IMR-90 (cell line): ENCODE measurements at regions not wholly inside any gene's neighbourhood (a gene's known extent, or its start where the extent isn't known, plus 50 kb on each side); places are given as distances from the start of the nearest gene placed in this dataset.

ENCODE experiments used
- ATAC-seq: fragments of 200-7000 bp; cut with Tn5 transposase; 2 replicates; pipeline ENCODE4 v1.9.1; 2020; ENCODE audit warnings: low read depth, mild to moderate bottlenecking, moderate library complexity
- BruUV-seq: library from RNA; stranded (reverse); fragments of 400-500 nt; replicated peaks from 2 replicates; lab custom pipeline; 2021; lab: Mats Ljungman, UMichigan
- CTCF ChIA-PET: fragments of 300-600 bp; formaldehyde crosslinking; extraction: SDS; loops from one replicate; lab custom pipeline; 2021; ENCODE audit warnings: antibody characterized with exemption; lab: Yijun Ruan, JAX
- POLR2A ChIA-PET: fragments of 300-600 bp; sonication (Branson Sonifier 250); formaldehyde crosslinking; loops from one replicate; lab custom pipeline; 2022; ENCODE audit warnings: antibody characterized with exemption; ENCODE audit not compliant: unreplicated experiment; lab: Charles Lee
- DNase-seq: peaks from one replicate; pipeline ENCODE4 v3.0.0; 2013
- H2AFZ ChIP-seq: replicated peaks from 2 replicates; pipeline ENCODE3; 2013; ENCODE audit warnings: low read length, mild to moderate bottlenecking; ENCODE audit not compliant: poor library complexity
- H2AK5ac ChIP-seq: 2 replicates; pipeline ENCODE4 v1.6.1; 2013; ENCODE audit warnings: low read depth, low read length, inconsistent platforms
- H2AK9ac ChIP-seq: replicated peaks from 2 replicates; pipeline ENCODE3; 2013; ENCODE audit warnings: mild to moderate bottlenecking, low read depth, low read length, moderate library complexity; ENCODE audit not compliant: poor library complexity
- H2BK120ac ChIP-seq: 2 replicates; pipeline ENCODE4 v1.6.1; 2013; ENCODE audit warnings: low read depth, low read length, inconsistent platforms
- H2BK15ac ChIP-seq: 3 replicates; pipeline ENCODE4 v1.6.1; 2013; ENCODE audit warnings: low read depth, low read length, inconsistent platforms
- H2BK20ac ChIP-seq: 2 replicates; pipeline ENCODE4 v1.6.1; 2013; ENCODE audit warnings: low read depth, mild to moderate bottlenecking, inconsistent platforms, low read length, moderate library complexity
- H2BK5ac ChIP-seq: 2 replicates; pipeline ENCODE4 v1.6.1; 2013; ENCODE audit warnings: mild to moderate bottlenecking, low read depth, low read length, inconsistent platforms; ENCODE audit not compliant: poor library complexity, severe bottlenecking
- H3K14ac ChIP-seq: replicated peaks from 2 replicates; pipeline ENCODE4 v1.6.1; 2013; ENCODE audit warnings: low read depth, low read length, inconsistent platforms
- H3K18ac ChIP-seq: 2 replicates; pipeline ENCODE4 v1.6.1; 2013; ENCODE audit warnings: low read depth, low read length, control low read depth
- H3K23ac ChIP-seq: 2 replicates; pipeline ENCODE4 v1.6.1; 2013; ENCODE audit warnings: low read depth, low read length, inconsistent platforms
- H3K27ac ChIP-seq: 2 replicates; pipeline ENCODE4 v1.5.1; 2013; ENCODE audit warnings: mild to moderate bottlenecking, control low read depth, low read length; ENCODE audit not compliant: insufficient read depth
- H3K27me3 ChIP-seq: 2 replicates; pipeline ENCODE4 v1.6.1; 2013; ENCODE audit warnings: low read length; ENCODE audit not compliant: control insufficient read depth, insufficient read depth
- H3K36me3 ChIP-seq: 2 replicates; pipeline ENCODE4 v1.6.1; 2013; ENCODE audit warnings: low read length, mixed read lengths; ENCODE audit not compliant: control insufficient read depth, insufficient read depth
- H3K4ac ChIP-seq: 2 replicates; pipeline ENCODE4 v1.6.1; 2013; ENCODE audit warnings: low read depth, low read length, inconsistent platforms
- H3K4me1 ChIP-seq: 2 replicates; pipeline ENCODE4 v1.6.1; 2013; ENCODE audit warnings: low read length, mixed read lengths; ENCODE audit not compliant: control insufficient read depth, insufficient read depth
- H3K4me2 ChIP-seq: 2 replicates; pipeline ENCODE4 v1.6.1; 2013; ENCODE audit warnings: low read depth, mild to moderate bottlenecking, control low read depth, low read length, moderate library complexity
- H3K4me3 ChIP-seq: 2 replicates; pipeline ENCODE4 v1.5.1; 2013; ENCODE audit warnings: low read depth, mild to moderate bottlenecking, control low read depth, low read length, moderate library complexity; ENCODE audit not compliant: insufficient read depth
- H3K56ac ChIP-seq: 2 replicates; pipeline ENCODE4 v1.6.1; 2013; ENCODE audit warnings: low read length, inconsistent platforms; ENCODE audit not compliant: insufficient read depth; ENCODE audit errors: extremely low read depth
- H3K79me1 ChIP-seq, 2 experiments: 2 replicates each; pipeline ENCODE4 v1.6.1; 2013; ENCODE audit warnings: low read length in 2 of 2, inconsistent platforms in 1 of 2, low read depth in 1 of 2
- H3K9ac ChIP-seq: 2 replicates; pipeline ENCODE4 v1.6.1; 2013; ENCODE audit warnings: low read depth, low read length, control low read depth
- H3K9me1 ChIP-seq: 2 replicates; pipeline ENCODE4 v1.6.1; 2013; ENCODE audit warnings: low read length, inconsistent platforms; ENCODE audit not compliant: insufficient read depth
- H3K9me3 ChIP-seq: 2 replicates; pipeline ENCODE4 v1.6.1; 2013; ENCODE audit warnings: low read length; ENCODE audit not compliant: control insufficient read depth, insufficient read depth
- H4K20me1 ChIP-seq: 2 replicates; pipeline ENCODE4 v1.6.1; 2013; ENCODE audit warnings: low read length, inconsistent platforms; ENCODE audit not compliant: insufficient read depth
- H4K5ac ChIP-seq: 2 replicates; pipeline ENCODE4 v1.6.1; 2013; ENCODE audit warnings: mild to moderate bottlenecking, low read depth, low read length, control low read depth
- H4K8ac ChIP-seq, 2 experiments: 2 replicates each; pipeline ENCODE4 v1.6.1; 2013; ENCODE audit warnings: low read depth in 2 of 2, low read length in 2 of 2, control low read depth in 1 of 2, inconsistent platforms in 1 of 2
- H4K91ac ChIP-seq: 2 replicates; pipeline ENCODE4 v1.6.1; 2013; ENCODE audit warnings: low read depth, low read length, inconsistent platforms; ENCODE audit not compliant: insufficient read depth
- CHD1 ChIP-seq: IDR thresholded peaks from 2 replicates; pipeline ENCODE4 v1.6.1; 2012; ENCODE audit warnings: low read depth, low read length, improper control_type of control experiment
- FOS ChIP-seq: fragments of 150-350 bp; IDR thresholded peaks from 2 replicates; pipeline ENCODE4 v1.6.1; 2016; ENCODE audit warnings: low read depth, low read length
- MAZ ChIP-seq: IDR thresholded peaks from 2 replicates; pipeline ENCODE4 v1.6.1; 2012; ENCODE audit warnings: low read depth, mild to moderate bottlenecking, low read length, improper control_type of control experiment, moderate library complexity, borderline replicate concordance
- MXI1 ChIP-seq: IDR thresholded peaks from 2 replicates; pipeline ENCODE4 v1.6.1; 2012; ENCODE audit warnings: low read depth, mild to moderate bottlenecking, low read length, moderate library complexity, borderline replicate concordance
- NFE2L2 ChIP-seq: fragments of 150-350 bp; IDR thresholded peaks from 2 replicates; pipeline ENCODE4 v1.6.1; 2016; ENCODE audit warnings: low read depth, mild to moderate bottlenecking, low read length
- POLR2A ChIP-seq: IDR thresholded peaks from 2 replicates; pipeline ENCODE4 v1.6.1; 2012; ENCODE audit warnings: mild to moderate bottlenecking, low read depth, low read length
- RCOR1 ChIP-seq: IDR thresholded peaks from 2 replicates; pipeline ENCODE4 v1.6.1; 2012; ENCODE audit warnings: mild to moderate bottlenecking, low read length, improper control_type of control experiment; ENCODE audit not compliant: insufficient replicate concordance
- RFX5 ChIP-seq: IDR thresholded peaks from 2 replicates; pipeline ENCODE4 v1.8.0; 2012; ENCODE audit warnings: low read depth, mild to moderate bottlenecking, low read length, moderate library complexity
- SMC3 ChIP-seq: fragments of 150-350 bp; IDR thresholded peaks from 2 replicates; pipeline ENCODE4 v1.6.1; 2016; ENCODE audit warnings: low read depth, mild to moderate bottlenecking, antibody characterized with exemption, low read length, moderate library complexity
- WGBS, 2 experiments: methylation state at CpG; one replicate each; pipeline versions ENCODE4 v1.1.5 to v1.1.7; 2013; ENCODE audit warnings: missing lambda C conversion rate in 2 of 2; ENCODE audit not compliant: insufficient read length in 1 of 2; ENCODE audit errors: extremely low coverage in 2 of 2; 5-methylcytosine and 5-hydroxymethylcytosine counted together
- dilution Hi-C: fragments of 300-500 bp; cut with HindIII; formaldehyde crosslinking; loops from one replicate; pipeline ENCODE4 v1.14.3; 2018; ENCODE audit warnings: low sequenced_read_pairs; ENCODE audit not compliant: unreplicated experiment
- in situ Hi-C: fragments of 300-500 bp; cut with MboI; formaldehyde crosslinking; loops from 3 replicates; pipeline ENCODE4 v1.14.3; 2019; ENCODE audit warnings: low sequenced_read_pairs, inconsistent platforms, mixed read lengths
- intact Hi-C: fragments of 100-400 bp; cut with micrococcal nuclease; formaldehyde crosslinking; loops from 2 replicates; pipeline ENCODE4 v1.10.0; 2022
- TF ChIP-seq, protein P1 (sequence below): conservative IDR thresholded peaks from 2 replicates; pipeline ENCODE4 v1.5.1; 2012; ENCODE audit warnings: mild to moderate bottlenecking, low read depth, low read length, improper control_type of control experiment
- TF ChIP-seq, protein P2 (sequence below): fragments of 150-350 bp; IDR thresholded peaks from 2 replicates; pipeline ENCODE4 v1.6.1; 2017; ENCODE audit warnings: mild to moderate bottlenecking, antibody characterized with exemption, low read length, low read depth

DNA sequence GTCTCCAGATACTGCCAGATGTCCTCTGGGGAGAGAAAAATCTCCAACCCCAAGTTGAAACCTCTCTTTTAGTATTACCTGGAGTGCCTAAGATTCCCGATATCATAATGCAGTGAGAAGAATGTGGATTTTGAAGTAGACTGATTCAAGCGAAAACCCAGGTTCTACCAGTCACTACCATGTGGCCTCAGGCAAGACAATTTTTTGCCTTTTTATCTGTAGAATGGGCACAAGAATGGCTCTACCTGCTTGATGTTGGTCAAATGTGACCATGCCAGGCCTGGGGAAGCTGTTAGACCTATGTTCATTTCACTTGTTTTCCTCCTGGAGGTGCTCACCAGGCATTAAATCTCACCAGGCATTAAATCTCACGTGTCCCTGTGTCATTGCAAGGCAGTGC lies 131.3 kb downstream of the DDX1 start:
- ATAC-seq, result no peak
- no TSS peak for BruUV-seq
- Histone ChIP-seq H3K56ac (no peak overlapping the region), H3K27ac (no peak overlapping the region), H2AK9ac (no peak overlapping the region), H2AK5ac (no peak overlapping the region), H3K4me3 (no peak overlapping the region), H3K4me2 (no peak overlapping the region), H3K9ac (no peak overlapping the region), H3K23ac (no peak overlapping the region), H2AFZ (no peak overlapping the region), H4K91ac (no peak overlapping the region), H3K4ac (no peak overlapping the region), H3K14ac (no peak overlapping the region), H4K5ac (no peak overlapping the region), H2BK5ac (no peak overlapping the region), H2BK20ac (no peak overlapping the region), H2BK120ac (no peak overlapping the region), H2BK15ac (no peak overlapping the region), H4K8ac (no peak overlapping the region), H3K79me1 (no peaks in the 10 kb centered on the region), H3K9me3 (no peaks in the 10 kb centered on the region; the same call in 1 of the 2 replicates), H3K9me1 (no peaks in the 10 kb centered on the region), H4K20me1 (no peaks in the 10 kb centered on the region), H3K4me1 (no peaks in the 10 kb centered on the region), H3K18ac (no peak overlapping the region), H3K36me3 (no peaks in the 10 kb centered on the region), H3K27me3 (no peaks in the 10 kb centered on the region)
- ChIA-PET POLR2A (no interaction called here), CTCF (interaction anchor here (0.6 to 0.7 kb wide), 2 partner anchors 18 to 240 kb away, joined by 3 to 6 read pairs; no protein-coding TSS in a partner anchor)
- DNase-seq, result no peak
- in situ Hi-C loops (no loop called here), intact Hi-C loops (no loop called here), dilution Hi-C loops (no loop called here)
- no CpG with 5 or more reads among the region's 3 CpGs for WGBS, 2 experiments
- TF ChIP-seq MXI1, result no peak
- TF ChIP-seq RFX5, result no peak
- TF ChIP-seq, protein P1, sequence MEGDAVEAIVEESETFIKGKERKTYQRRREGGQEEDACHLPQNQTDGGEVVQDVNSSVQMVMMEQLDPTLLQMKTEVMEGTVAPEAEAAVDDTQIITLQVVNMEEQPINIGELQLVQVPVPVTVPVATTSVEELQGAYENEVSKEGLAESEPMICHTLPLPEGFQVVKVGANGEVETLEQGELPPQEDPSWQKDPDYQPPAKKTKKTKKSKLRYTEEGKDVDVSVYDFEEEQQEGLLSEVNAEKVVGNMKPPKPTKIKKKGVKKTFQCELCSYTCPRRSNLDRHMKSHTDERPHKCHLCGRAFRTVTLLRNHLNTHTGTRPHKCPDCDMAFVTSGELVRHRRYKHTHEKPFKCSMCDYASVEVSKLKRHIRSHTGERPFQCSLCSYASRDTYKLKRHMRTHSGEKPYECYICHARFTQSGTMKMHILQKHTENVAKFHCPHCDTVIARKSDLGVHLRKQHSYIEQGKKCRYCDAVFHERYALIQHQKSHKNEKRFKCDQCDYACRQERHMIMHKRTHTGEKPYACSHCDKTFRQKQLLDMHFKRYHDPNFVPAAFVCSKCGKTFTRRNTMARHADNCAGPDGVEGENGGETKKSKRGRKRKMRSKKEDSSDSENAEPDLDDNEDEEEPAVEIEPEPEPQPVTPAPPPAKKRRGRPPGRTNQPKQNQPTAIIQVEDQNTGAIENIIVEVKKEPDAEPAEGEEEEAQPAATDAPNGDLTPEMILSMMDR, result no peak
- no peak for TF ChIP-seq RCOR1
- no peak for TF ChIP-seq POLR2A
- TF ChIP-seq MAZ, result no peak
- no peak for TF ChIP-seq NFE2L2
- TF ChIP-seq CHD1, result no peak
- TF ChIP-seq SMC3, result no peak
- TF ChIP-seq FOS, result no peak
- TF ChIP-seq, protein P2, sequence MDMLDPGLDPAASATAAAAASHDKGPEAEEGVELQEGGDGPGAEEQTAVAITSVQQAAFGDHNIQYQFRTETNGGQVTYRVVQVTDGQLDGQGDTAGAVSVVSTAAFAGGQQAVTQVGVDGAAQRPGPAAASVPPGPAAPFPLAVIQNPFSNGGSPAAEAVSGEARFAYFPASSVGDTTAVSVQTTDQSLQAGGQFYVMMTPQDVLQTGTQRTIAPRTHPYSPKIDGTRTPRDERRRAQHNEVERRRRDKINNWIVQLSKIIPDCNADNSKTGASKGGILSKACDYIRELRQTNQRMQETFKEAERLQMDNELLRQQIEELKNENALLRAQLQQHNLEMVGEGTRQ, result no peak
